Keratinocyte (primary cell): ENCODE measurements at regions not wholly inside any gene's neighbourhood (a gene's known extent, or its start where the extent isn't known, plus 50 kb on each side); places are given as distances from the start of the nearest gene placed in this dataset.

Source experiments
- EZH2 ChIP-seq: IDR thresholded peaks from one replicate; pipeline ENCODE4 v1.6.1; 2012; ENCODE audit warnings: inconsistent platforms, mild to moderate bottlenecking, low read length, moderate library complexity
- TF ChIP-seq, protein P1 (sequence below), 3 experiments: IDR thresholded peaks in 1 of 3; conservative IDR thresholded peaks in 1 of 3; optimal IDR thresholded peaks in 1 of 3; 2 replicates in 2 of 3; 3 replicates in 1 of 3; pipeline versions ENCODE3 to v1.5.1; 2011; ENCODE audit warnings: low read length in 3 of 3, mild to moderate bottlenecking in 3 of 3, moderate library complexity in 2 of 3, control low read depth in 1 of 3, inconsistent platforms in 1 of 3; ENCODE audit not compliant: insufficient read depth in 2 of 3; ENCODE audit errors: extremely low read depth in 1 of 3

DNA sequence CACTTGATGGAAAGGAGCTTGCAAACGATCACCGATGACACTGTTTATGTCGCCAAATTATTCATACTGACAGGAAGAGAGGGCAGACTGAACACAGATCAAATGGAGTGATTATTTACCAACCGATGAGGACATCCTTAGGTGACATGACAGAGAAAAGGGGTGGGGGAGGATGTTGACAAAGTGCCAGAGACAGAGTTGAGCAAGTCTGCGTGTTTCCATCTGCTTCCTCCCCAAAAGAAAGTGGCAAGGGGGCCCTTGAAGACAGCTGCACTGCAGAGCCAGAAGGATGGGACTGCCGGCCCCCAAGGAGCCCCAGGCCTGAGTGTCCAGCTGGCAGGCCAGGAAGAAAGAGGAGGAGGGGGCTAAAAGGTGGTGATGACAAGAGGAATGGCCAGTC lies 191.0 kb upstream of the RPL38 start:
- TF ChIP-seq, protein P1, sequence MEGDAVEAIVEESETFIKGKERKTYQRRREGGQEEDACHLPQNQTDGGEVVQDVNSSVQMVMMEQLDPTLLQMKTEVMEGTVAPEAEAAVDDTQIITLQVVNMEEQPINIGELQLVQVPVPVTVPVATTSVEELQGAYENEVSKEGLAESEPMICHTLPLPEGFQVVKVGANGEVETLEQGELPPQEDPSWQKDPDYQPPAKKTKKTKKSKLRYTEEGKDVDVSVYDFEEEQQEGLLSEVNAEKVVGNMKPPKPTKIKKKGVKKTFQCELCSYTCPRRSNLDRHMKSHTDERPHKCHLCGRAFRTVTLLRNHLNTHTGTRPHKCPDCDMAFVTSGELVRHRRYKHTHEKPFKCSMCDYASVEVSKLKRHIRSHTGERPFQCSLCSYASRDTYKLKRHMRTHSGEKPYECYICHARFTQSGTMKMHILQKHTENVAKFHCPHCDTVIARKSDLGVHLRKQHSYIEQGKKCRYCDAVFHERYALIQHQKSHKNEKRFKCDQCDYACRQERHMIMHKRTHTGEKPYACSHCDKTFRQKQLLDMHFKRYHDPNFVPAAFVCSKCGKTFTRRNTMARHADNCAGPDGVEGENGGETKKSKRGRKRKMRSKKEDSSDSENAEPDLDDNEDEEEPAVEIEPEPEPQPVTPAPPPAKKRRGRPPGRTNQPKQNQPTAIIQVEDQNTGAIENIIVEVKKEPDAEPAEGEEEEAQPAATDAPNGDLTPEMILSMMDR (optimal IDR thresholded peaks at IDR 0.05 in 1 of 3, IDR thresholded peaks at IDR 0.05 in 1 of 3, conservative IDR thresholded peaks at IDR 0.05 in 1 of 3; ENCODE audit: extremely low read depth in 1 of 3, insufficient read depth in 2 of 3, low read length in 3 of 3) = no peak
- no peak for TF ChIP-seq EZH2
